ENCODE measurements at regions not wholly inside any gene's neighbourhood (a gene's known extent, or its start where the extent isn't known, plus 50 kb on each side); places are given as distances from the start of the nearest gene placed in this dataset.

GRCh38 chr4:31239886-31240285 lies 519.7 kb downstream of the PCDH7 start:
- DNase-seq: no peak
- Mint-ChIP-seq H3K36me3 (ENCODE audit: insufficient read depth, unreplicated experiment) (no peaks in the 10 kb centered on the region), H3K27ac (ENCODE audit: unreplicated experiment) (no peak overlapping the region), H3K27me3 (ENCODE audit: unreplicated experiment) (no peaks in the 10 kb centered on the region), H3K9me3 (ENCODE audit: low read depth, unreplicated experiment) (no peaks in the 10 kb centered on the region), H3K4me3 (ENCODE audit: low read depth, unreplicated experiment) (no peak overlapping the region), H3K4me1 (ENCODE audit: low read depth, unreplicated experiment) (no peaks in the 10 kb centered on the region)
- no peak for TF ChIP-seq CTCF (IDR thresholded peaks at IDR 0.05; ENCODE audit: unreplicated experiment)
- no TSS peak for BruUV-seq (replicated peaks)
- intact Hi-C loops (cut with micrococcal nuclease; ENCODE audit: unreplicated experiment): no loop called here
- CTCF ChIA-PET: no interaction called here

- DNase-seq: no peak
- H3K36me3 Mint-ChIP-seq (ENCODE audit: insufficient read depth, unreplicated experiment): no peaks in the 10 kb centered on the region
- H3K4me1 Mint-ChIP-seq (ENCODE audit: low read depth, unreplicated experiment): no peaks in the 10 kb centered on the region
- no peak overlapping the region for H3K27ac Mint-ChIP-seq (ENCODE audit: unreplicated experiment)
- H3K9me3 Mint-ChIP-seq (ENCODE audit: low read depth, unreplicated experiment): peaks cover 6% of the 10 kb centered on the region
- intact Hi-C loops (cut with micrococcal nuclease; ENCODE audit: unreplicated experiment): no loop called here
- no peak overlapping the region for H3K4me3 Mint-ChIP-seq (ENCODE audit: low read depth, unreplicated experiment)
- TF ChIP-seq CTCF (IDR thresholded peaks at IDR 0.05; ENCODE audit: unreplicated experiment): no peak
- no peaks in the 10 kb centered on the region for H3K27me3 Mint-ChIP-seq (ENCODE audit: unreplicated experiment)
- CTCF ChIA-PET: no interaction called here
- BruUV-seq (replicated peaks): no TSS peak
These were observed 521.4 kb downstream of the PCDH7 start for GRCh38 chr4:31241504-31242106.

GRCh38 chr4:31246856-31247255 lies 526.7 kb downstream of the PCDH7 start:
- intact Hi-C loops (cut with micrococcal nuclease; ENCODE audit: unreplicated experiment): no loop called here
- Mint-ChIP-seq H3K36me3 (ENCODE audit: insufficient read depth, unreplicated experiment) (no peaks in the 10 kb centered on the region), H3K4me1 (ENCODE audit: low read depth, unreplicated experiment) (no peaks in the 10 kb centered on the region), H3K27ac (ENCODE audit: unreplicated experiment) (no peak overlapping the region), H3K27me3 (ENCODE audit: unreplicated experiment) (no peaks in the 10 kb centered on the region), H3K4me3 (ENCODE audit: low read depth, unreplicated experiment) (no peak overlapping the region), H3K9me3 (ENCODE audit: low read depth, unreplicated experiment) (peaks cover 6% of the 10 kb centered on the region)
- BruUV-seq (replicated peaks): no TSS peak
- no peak for DNase-seq
- CTCF ChIA-PET: no interaction called here
- TF ChIP-seq CTCF (IDR thresholded peaks at IDR 0.05; ENCODE audit: unreplicated experiment): no peak

GRCh38 chr4:31259119-31259518 lies 539.0 kb downstream of the PCDH7 start:
- intact Hi-C loops (cut with micrococcal nuclease; ENCODE audit: unreplicated experiment): no loop called here
- Mint-ChIP-seq H3K4me3 (ENCODE audit: low read depth, unreplicated experiment) (no peak overlapping the region), H3K36me3 (ENCODE audit: insufficient read depth, unreplicated experiment) (no peaks in the 10 kb centered on the region), H3K4me1 (ENCODE audit: low read depth, unreplicated experiment) (no peaks in the 10 kb centered on the region), H3K27ac (ENCODE audit: unreplicated experiment) (no peak overlapping the region), H3K27me3 (ENCODE audit: unreplicated experiment) (no peaks in the 10 kb centered on the region), H3K9me3 (ENCODE audit: low read depth, unreplicated experiment) (peaks cover 5% of the 10 kb centered on the region)
- no TSS peak for BruUV-seq (replicated peaks)
- TF ChIP-seq CTCF (IDR thresholded peaks at IDR 0.05; ENCODE audit: unreplicated experiment): no peak
- DNase-seq: no peak
- CTCF ChIA-PET: interaction anchor here (0.6 kb wide), 1 partner anchor 60 kb away, joined by 3 read pairs; no protein-coding TSS in a partner anchor

Measured in Calu3 (cell line).